SK-N-DZ (cell line): ENCODE measurements at regions not wholly inside any gene's neighbourhood (a gene's known extent, or its start where the extent isn't known, plus 50 kb on each side); places are given as distances from the start of the nearest gene placed in this dataset.
"Not testable (repeated sequence)": the region's sequence is repeated elsewhere in the genome, so short reads cannot be mapped to it uniquely, and the experiment has no call there.

Source experiments
- DNase-seq: peaks from one replicate; pipeline ENCODE4 v3.0.0-alpha.2; 2015; ENCODE audit warnings: low spot score

- DNase-seq: peak; percentile 98
These were observed 236.2 kb upstream of the HAND2 start for GRCh38 chr4:173766171-173766600.

- DNase-seq: peak; percentile 67
These were observed 235.7 kb upstream of the HAND2 start for GRCh38 chr4:173765751-173766150.

- DNase-seq: no peak
These were observed 233.4 kb upstream of the HAND2 start for GRCh38 chr4:173763389-173763788.

GRCh38 chr4:173761938-173762337, 231.9 kb upstream of the HAND2 start:
- DNase-seq: no peak

GRCh38 chr4:173761236-173761635, 231.2 kb upstream of the HAND2 start:
- DNase-seq: no peak

GRCh38 chr4:173758132-173758531, 228.1 kb upstream of the HAND2 start:
- no peak for DNase-seq

GRCh38 chr4:173753408-173753807, 223.4 kb upstream of the HAND2 start:
- DNase-seq: no peak

GRCh38 chr4:173752610-173753230, 222.7 kb upstream of the HAND2 start:
- no peak for DNase-seq

- DNase-seq: peak; percentile 47
These were observed 218.3 kb upstream of the HAND2 start for GRCh38 chr4:173748353-173748752.

GRCh38 chr4:173747537-173748257, 217.7 kb upstream of the HAND2 start:
- DNase-seq: peak; percentile 54

- peak; percentile 32 for DNase-seq
These were observed 216.4 kb upstream of the HAND2 start for GRCh38 chr4:173746424-173746823.

- no peak for DNase-seq
These were observed 215.7 kb upstream of the HAND2 start for GRCh38 chr4:173745765-173746164.

GRCh38 chr4:173736840-173737239, 206.8 kb upstream of the HAND2 start:
- DNase-seq: no peak

- no peak for DNase-seq
These were observed 205.6 kb upstream of the HAND2 start for GRCh38 chr4:173735585-173735984.

- DNase-seq: no peak
These were observed 205.0 kb upstream of the HAND2 start for GRCh38 chr4:173735049-173735448.

- no peak for DNase-seq
These were observed 201.2 kb upstream of the HAND2 start for GRCh38 chr4:173731257-173731656.

GRCh38 chr4:173722075-173722474, 192.0 kb upstream of the HAND2 start:
- no peak for DNase-seq

GRCh38 chr4:173718504-173718903, 188.5 kb upstream of the HAND2 start:
- not testable (repeated sequence) for DNase-seq

GRCh38 chr4:173717581-173717980, 187.6 kb upstream of the HAND2 start:
- DNase-seq: no peak

GRCh38 chr4:173714456-173714855, 184.4 kb upstream of the HAND2 start:
- no peak for DNase-seq

GRCh38 chr4:173713026-173713425, 183.0 kb upstream of the HAND2 start:
- no peak for DNase-seq

GRCh38 chr4:173707658-173708419, 177.8 kb upstream of the HAND2 start:
- DNase-seq: no peak

GRCh38 chr4:173704201-173704600, 174.2 kb upstream of the HAND2 start:
- no peak for DNase-seq
